ENCODE measurements at regions not wholly inside any gene's neighbourhood (a gene's known extent, or its start where the extent isn't known, plus 50 kb on each side); places are given as distances from the start of the nearest gene placed in this dataset.

DNA sequence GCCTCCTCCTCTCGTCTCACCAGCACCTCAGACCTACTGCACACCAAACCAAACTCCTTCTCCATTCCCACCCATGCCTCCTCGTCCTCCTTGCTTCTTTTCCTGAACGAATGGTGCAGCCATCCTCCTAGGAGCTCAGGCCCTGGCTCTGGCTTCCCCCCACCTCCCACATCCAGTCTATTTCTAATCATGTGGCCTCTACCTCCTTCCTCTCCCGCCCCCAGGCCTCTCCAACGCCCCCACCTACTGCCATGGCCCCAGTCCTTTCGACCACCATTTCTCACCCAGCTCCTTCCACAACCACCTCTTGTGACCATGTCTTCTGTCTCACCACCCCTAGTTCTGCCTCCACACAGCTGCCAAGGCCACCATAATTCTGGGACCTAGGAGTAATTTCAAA lies 127.1 kb downstream of the PJA1 start:
- no peak for DNase-seq (ENCODE audit: low read depth in 1 of 2, low spot score in 1 of 2)
- no peak for TF ChIP-seq JUND (IDR thresholded peaks at IDR 0.05; ENCODE audit: low read depth)
- in situ Hi-C loops (cut with HindIII; ENCODE audit: low pct_unique_long_range_greater_than_20kb, low sequenced_read_pairs), result no loop called here

DNA sequence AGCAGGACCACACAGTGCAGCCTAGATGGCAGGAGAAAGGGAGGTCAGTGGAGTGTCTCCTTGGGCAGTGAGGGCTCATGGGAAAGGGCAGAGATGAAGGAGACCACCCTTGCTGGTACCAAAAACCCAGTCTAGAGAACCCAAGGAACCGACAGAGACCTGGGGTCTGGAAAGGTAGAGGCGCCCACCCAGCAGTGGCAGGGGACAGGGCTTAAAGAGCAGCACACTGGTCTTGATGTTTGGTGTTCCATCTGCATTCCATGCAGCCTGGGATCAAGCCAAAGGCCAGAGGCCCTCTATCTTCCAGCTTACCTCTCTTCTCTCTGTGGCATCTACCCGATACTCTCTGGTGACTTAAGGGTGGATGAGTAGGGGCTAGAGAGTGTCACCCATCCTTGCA lies 127.5 kb downstream of the PJA1 start:
- TF ChIP-seq JUND (IDR thresholded peaks at IDR 0.05; ENCODE audit: low read depth), result no peak
- in situ Hi-C loops (cut with HindIII; ENCODE audit: low pct_unique_long_range_greater_than_20kb, low sequenced_read_pairs), result no loop called here

DNA sequence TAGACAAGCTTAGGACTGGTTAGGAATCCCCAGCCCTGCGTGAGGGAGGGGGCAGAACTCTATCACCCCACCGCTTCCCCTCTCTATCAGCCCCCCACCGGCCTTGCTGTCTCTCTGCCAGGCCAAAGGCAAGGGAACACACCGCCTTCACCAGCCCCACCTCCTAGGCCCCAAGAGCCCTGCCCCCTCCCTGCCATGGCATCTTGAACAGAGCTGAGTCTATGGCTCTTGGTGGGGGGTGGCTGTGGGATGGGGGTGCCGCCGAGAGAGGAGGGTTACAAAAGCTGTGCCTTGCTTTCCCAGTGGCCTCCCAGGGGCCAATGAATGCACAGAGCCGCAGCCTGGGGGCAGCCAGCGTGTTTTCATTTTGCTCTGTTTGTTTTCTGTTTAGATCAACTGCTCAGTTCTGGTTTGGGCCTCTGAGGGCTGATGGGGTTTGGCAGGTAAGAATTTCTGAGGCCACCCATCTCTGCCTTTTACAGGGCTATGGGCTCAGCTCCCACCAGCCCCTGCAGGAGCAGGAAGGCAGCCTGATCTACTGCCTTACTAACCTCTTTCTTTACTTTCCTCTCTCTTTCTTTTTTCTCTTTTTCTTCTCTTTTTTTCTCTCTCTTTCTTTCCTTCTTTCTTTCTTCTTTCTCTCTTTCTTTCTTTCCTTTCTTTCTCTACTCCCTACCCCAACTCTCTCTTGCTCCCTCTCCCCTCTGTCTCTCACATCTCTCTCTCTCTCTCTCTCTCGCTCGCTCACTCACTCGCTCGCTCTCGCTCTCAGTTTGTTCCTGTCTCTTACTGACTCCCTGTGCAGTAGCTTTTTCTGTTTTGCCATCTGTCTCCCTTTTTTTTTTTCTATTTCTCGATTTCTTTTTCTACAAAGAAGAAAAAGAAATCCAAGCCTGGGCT lies 128.3 kb downstream of the PJA1 start:
- TF ChIP-seq JUND (IDR thresholded peaks at IDR 0.05; ENCODE audit: low read depth), result no peak
- in situ Hi-C loops (cut with HindIII; ENCODE audit: low pct_unique_long_range_greater_than_20kb, low sequenced_read_pairs), result no loop called here
- DNase-seq (ENCODE audit: low read depth in 1 of 2, low spot score in 1 of 2), result no peak

More for the DNA sequence above, 127.5 kb downstream of the PJA1 start:
- DNase-seq (ENCODE audit: low read depth in 1 of 2, low spot score in 1 of 2), result no peak

DNA sequence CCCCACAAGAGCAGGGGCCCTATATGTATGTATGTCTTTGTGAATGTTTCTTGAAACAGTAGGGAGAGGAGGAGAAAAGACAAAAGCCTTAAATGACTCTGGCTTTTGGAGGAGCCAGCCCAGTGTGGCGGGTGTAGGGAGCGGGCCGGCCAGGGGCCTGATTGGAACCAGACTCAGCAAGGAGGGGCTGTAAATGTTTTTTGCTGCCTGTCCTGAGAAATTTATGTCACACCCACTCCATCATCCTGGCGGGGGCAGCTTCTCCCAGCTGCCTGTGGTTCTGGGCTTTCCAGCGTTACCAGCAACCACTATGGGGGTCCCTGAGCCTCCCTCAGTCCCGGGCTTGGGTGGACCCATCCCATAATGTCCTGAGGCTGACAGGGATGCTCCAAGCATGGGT lies 130.8 kb downstream of the PJA1 start:
- no peak for DNase-seq (ENCODE audit: low read depth in 1 of 2, low spot score in 1 of 2)
- in situ Hi-C loops (cut with HindIII; ENCODE audit: low pct_unique_long_range_greater_than_20kb, low sequenced_read_pairs), result no loop called here
- TF ChIP-seq JUND (IDR thresholded peaks at IDR 0.05; ENCODE audit: low read depth), result no peak

DNA sequence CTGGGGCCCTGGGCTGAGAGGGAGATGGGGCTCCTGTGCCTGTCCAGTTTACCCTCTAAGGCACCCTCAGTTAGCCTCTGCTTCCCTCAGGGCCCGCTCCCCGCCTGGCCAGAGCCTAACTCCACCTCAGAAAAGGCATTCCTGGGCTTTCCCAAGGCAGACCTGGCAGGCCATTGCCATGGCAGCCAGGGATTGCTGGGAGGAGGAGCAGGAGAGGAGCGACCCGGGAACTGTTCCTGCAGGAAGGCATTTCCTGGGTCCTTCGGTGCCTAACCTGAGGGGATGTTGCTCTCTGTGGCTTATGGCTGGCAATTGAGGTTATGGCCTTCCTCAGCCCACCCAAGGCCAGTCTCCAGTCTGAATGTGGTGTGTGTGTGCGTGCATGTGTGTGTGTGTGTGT lies 131.3 kb downstream of the PJA1 start:
- no peak for DNase-seq (ENCODE audit: low read depth in 1 of 2, low spot score in 1 of 2)
- in situ Hi-C loops (cut with HindIII; ENCODE audit: low pct_unique_long_range_greater_than_20kb, low sequenced_read_pairs), result no loop called here
- TF ChIP-seq JUND (IDR thresholded peaks at IDR 0.05; ENCODE audit: low read depth), result no peak

DNA sequence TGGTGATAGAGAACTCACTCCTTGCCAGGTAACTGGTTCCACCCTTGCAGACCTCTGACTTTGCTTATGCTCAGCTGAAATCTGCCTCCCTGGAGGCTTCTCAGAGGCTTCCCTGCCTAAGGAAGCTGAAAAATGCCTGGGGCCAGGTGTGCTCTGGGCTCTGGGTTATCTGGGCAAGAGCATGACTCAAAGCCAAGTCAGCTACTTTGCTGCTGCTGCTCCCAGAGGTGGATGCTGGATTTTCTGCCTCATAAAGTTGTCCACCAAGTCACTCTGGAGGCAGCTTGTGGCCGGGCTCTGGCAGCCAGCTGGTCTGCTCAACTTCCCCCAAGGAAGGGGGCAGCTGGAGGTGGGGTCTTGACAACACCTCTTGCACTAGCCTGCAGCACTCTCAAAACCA lies 132.7 kb downstream of the PJA1 start:
- in situ Hi-C loops (cut with HindIII; ENCODE audit: low pct_unique_long_range_greater_than_20kb, low sequenced_read_pairs), result no loop called here
- no peak for DNase-seq (ENCODE audit: low read depth in 1 of 2, low spot score in 1 of 2)
- TF ChIP-seq JUND (IDR thresholded peaks at IDR 0.05; ENCODE audit: low read depth), result no peak

DNA sequence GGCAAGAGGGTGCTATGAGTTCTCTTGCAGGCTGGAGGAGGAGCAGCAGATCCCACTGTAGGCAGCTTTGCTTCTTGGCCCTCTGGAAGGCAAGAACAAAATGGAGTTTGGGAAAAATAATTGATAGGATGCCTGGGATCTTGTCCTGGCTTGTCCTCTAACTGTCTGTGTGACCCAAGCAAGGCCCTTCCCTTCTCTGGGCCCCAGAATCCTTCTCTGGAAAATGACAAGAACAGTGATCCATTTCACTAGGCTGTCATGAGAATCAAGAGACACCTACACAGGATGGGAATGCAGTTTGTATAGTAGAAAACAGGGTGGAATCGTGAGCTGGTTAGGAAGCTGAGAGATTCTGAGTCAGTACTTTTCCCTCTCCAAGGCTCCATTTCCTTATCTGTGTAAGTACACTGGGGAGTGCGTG lies 133.3 kb downstream of the PJA1 start:
- no peak for DNase-seq (ENCODE audit: low read depth in 1 of 2, low spot score in 1 of 2)
- in situ Hi-C loops (cut with HindIII; ENCODE audit: low pct_unique_long_range_greater_than_20kb, low sequenced_read_pairs), result no loop called here

DNA sequence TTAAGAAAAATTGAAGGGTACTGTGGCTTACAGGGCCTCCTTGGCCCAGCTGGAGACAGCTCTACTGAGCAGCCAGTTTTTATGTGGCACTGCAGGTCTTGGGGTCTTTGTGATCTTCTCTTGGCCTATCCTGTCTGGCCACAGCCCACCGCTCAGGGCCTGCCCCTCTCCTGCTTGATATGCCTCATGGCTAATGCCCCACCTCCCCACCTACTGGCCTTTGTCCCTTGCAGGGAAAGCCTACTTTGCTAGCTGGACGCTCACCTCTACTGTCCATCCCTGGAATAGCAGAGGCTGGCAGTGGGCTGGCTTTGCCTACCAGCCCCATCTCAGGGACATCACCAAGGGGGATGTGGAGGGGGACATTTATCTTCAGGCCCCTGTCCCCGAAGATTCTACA lies 134.1 kb downstream of the PJA1 start:
- DNase-seq (ENCODE audit: low read depth in 1 of 2, low spot score in 1 of 2), result no peak
- in situ Hi-C loops (cut with HindIII; ENCODE audit: low pct_unique_long_range_greater_than_20kb, low sequenced_read_pairs), result no loop called here

More for the DNA sequence above, 133.3 kb downstream of the PJA1 start:
- TF ChIP-seq JUND (IDR thresholded peaks at IDR 0.05; ENCODE audit: low read depth), result no peak

DNA sequence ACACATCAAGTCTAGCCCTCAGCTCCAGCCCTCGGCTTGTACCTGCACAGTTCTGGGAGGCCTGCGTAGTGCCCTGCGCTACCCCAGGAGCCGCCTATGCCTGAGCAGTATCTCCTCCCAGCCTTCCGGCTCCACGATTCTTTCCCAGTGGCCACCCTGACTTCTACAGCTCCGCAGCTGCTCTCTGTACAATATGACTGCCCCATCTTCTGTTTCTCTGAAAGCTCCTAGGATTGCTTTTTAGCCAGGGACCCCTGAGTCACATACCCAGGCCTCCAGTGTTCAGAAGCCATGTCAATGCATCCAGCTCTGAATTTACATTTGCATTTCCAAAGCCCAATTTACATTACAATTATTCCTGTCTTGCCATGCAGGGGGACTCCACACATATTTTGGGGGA lies 135.5 kb downstream of the PJA1 start:
- no peak for TF ChIP-seq JUND (IDR thresholded peaks at IDR 0.05; ENCODE audit: low read depth)
- in situ Hi-C loops (cut with HindIII; ENCODE audit: low pct_unique_long_range_greater_than_20kb, low sequenced_read_pairs), result no loop called here
- no peak for DNase-seq (ENCODE audit: low read depth in 1 of 2, low spot score in 1 of 2)

More for the DNA sequence above, 134.1 kb downstream of the PJA1 start:
- TF ChIP-seq JUND (IDR thresholded peaks at IDR 0.05; ENCODE audit: low read depth), result no peak

DNA sequence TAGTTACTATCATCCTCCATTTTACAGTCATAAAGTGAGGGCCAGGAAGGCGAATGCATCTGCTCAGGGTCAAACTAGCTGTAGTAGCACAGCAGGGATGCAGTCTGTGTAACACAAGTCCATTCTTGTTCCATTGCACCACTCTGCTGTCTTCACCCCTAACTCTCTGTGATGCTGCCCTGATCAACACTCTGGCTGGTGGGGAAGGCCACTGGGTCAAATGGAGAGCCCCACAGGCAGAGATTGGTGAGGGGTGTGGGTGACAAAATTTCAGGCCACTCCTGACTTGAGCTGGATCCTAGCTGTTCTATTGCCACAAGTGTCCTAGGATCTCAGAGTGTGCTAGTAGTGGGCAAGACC lies 136.5 kb downstream of the PJA1 start:
- TF ChIP-seq JUND (IDR thresholded peaks at IDR 0.05; ENCODE audit: low read depth), result no peak
- no peak for DNase-seq (ENCODE audit: low read depth in 1 of 2, low spot score in 1 of 2)
- in situ Hi-C loops (cut with HindIII; ENCODE audit: low pct_unique_long_range_greater_than_20kb, low sequenced_read_pairs), result no loop called here

DNA sequence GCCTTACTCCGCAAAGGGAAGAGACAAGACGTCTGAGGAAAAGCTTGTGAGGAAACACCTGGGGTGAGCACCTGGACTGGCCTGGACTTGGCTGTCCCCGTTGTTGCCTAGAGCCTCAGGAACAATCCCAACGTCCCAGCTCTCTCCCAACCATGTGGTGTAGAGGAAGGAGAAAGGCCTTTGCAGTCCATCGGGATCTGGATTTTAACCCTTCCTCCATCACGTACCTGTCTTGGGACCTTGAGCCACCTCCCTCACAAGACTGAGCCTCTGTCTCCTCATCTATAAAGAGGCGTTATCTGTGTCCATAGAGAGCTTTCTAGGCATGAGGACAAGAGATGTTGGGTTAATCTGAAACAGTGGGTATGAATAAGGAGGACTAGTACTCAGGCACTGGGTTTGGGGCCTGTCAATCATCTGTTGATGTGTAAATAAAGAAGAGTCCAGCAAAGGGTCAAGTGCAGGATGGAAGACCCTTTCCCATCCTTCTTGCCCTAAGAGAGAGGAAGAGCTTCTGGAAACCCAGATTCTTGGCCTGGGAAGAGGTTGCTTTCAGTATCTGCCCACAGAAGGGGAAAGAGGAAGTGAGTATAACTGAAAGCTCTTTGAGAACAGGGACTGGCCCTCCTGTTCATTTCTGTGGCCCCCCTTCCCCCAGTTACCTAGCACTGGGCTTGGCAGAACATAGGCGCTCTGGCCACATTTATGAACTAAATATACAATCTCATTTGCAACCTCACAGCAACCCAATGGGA lies 137.1 kb downstream of the PJA1 start:
- TF ChIP-seq JUND (IDR thresholded peaks at IDR 0.05; ENCODE audit: low read depth), result no peak
- DNase-seq (ENCODE audit: low read depth in 1 of 2, low spot score in 1 of 2), result no peak
- in situ Hi-C loops (cut with HindIII; ENCODE audit: low pct_unique_long_range_greater_than_20kb, low sequenced_read_pairs), result no loop called here

DNA sequence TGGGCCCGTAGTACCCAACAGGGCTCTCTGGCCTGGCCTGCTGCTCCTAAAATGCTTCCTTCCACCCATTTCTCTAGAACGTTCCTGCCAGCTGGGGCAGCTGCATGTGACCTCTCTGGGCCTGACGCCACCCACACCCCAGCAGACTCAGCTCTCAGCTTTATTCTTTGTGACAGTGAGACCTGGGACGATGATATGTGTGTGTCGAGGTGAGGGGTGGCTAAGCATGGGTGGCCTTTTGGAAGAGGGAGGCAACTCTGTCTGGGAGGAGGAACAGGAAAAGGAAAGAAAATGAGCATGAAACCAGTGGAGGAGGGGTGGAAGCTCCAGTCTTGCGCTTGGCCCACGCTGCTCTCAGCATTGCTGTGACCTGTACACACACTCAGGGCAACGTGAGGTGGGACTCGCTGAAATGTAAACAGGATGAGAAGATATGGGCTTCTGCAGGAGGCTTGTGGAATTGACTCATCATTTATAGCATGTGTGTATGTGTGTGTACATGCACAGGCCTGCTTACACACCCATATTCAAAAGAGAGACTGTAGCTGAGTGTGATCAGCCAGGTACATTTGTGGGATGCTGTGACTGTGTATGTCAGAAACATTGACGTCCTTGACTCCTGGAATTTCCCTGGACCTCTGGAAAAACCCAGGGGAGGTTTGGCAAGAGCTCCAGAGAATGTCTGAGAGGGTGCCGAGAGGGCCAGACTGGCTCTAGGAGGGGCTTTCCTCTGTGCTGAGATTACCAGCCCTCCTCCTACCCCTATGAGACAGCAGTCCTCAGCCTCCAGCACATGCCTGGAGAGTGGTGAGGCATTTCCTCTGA lies 137.9 kb downstream of the PJA1 start:
- DNase-seq (ENCODE audit: low read depth in 1 of 2, low spot score in 1 of 2), result no peak
- in situ Hi-C loops (cut with HindIII; ENCODE audit: low pct_unique_long_range_greater_than_20kb, low sequenced_read_pairs), result no loop called here
- no peak for TF ChIP-seq JUND (IDR thresholded peaks at IDR 0.05; ENCODE audit: low read depth)

All from T47D (cell line).